ENCODE measurements at regions not wholly inside any gene's neighbourhood (a gene's known extent, or its start where the extent isn't known, plus 50 kb on each side); places are given as distances from the start of the nearest gene placed in this dataset.
"Not testable (repeated sequence)": the region's sequence is repeated elsewhere in the genome, so short reads cannot be mapped to it uniquely, and the experiment has no call there.

DNA sequence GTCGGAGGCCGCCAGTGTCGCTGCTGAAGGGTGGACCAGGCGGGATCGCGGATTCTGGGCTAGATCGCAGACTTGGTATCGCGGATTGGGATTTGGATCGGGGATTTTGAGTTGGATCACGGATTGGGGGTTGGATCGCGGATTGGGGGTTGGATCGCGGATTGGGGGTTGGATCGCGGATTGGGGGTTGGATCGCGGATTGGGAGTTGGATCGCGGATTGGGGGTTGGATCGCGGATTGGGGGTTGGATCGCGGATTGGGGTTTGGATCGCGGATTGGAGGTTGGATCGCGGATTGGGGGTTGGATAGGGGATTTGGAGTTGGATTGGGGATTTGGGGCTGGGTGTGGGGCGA lies 93.1 kb upstream of the THOC3 start:
- DNase-seq, result not testable (repeated sequence)

GRCh38 chr5:176061660-176062059 lies 93.5 kb upstream of the THOC3 start:
- DNase-seq, result not testable (repeated sequence)

- not testable (repeated sequence) for DNase-seq
Measured at GRCh38 chr5:176066262-176066945, 98.3 kb upstream of the THOC3 start.

GRCh38 chr5:176067162-176067561 lies 99.0 kb upstream of the THOC3 start:
- DNase-seq, result not testable (repeated sequence)

- DNase-seq, result not testable (repeated sequence)
Measured at GRCh38 chr5:176067948-176068347, 99.8 kb upstream of the THOC3 start.

DNA sequence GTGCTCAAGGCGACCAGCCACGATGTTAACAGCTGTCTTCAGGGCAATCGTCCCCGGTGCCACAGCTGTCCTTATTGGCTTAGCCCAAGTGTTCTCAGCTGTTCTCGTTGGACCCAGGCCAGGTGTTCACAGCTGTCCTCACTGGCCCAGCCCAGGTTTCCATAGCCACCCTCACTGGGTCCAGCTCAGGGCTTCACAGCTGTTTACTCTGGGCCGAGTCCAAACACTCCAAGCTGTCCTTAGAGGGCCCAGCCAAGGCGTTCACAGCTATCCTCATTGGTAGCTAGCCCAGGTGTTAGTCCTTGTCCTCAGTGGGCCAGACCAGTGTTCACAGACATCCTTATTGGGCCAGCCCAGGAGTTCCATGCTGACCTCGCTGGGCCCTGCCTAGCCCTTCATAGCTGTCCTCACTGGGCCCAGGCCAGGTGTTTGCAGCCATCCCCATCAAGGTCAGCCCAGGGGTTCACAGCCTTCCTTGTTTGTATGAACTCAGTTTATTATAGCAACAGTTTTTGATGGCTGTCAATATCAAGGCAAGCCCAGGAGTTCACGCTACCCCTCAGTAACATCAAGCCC lies 106.0 kb upstream of the THOC3 start:
- DNase-seq, result not testable (repeated sequence)

GRCh38 chr5:176083717-176084116 lies 115.6 kb upstream of the THOC3 start:
- DNase-seq, result not testable (repeated sequence)

DNA sequence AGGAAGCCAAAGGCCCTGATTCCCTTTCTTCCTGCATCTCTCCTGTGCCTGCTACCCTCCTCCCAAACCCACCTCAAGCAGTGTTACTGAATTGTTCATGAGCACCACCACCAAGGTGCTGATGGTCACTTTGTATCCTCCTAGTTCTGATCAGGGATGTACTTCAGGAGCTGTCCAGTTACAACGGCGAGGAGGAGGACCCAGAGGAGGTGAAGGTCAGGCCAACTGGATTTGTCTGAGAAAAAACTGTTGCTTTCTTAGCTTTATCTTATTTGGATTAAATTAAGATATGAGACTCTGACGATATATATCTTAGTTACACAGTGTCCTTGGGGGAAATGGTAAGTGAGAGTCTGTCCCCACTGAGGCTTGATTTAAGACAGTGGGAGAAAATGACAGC lies 135.0 kb upstream of the THOC3 start:
- DNase-seq, result not testable (repeated sequence)

- not testable (repeated sequence) for DNase-seq
Measured at GRCh38 chr5:176112888-176113287, 125.3 kb upstream of the SIMC1 start.

DNA sequence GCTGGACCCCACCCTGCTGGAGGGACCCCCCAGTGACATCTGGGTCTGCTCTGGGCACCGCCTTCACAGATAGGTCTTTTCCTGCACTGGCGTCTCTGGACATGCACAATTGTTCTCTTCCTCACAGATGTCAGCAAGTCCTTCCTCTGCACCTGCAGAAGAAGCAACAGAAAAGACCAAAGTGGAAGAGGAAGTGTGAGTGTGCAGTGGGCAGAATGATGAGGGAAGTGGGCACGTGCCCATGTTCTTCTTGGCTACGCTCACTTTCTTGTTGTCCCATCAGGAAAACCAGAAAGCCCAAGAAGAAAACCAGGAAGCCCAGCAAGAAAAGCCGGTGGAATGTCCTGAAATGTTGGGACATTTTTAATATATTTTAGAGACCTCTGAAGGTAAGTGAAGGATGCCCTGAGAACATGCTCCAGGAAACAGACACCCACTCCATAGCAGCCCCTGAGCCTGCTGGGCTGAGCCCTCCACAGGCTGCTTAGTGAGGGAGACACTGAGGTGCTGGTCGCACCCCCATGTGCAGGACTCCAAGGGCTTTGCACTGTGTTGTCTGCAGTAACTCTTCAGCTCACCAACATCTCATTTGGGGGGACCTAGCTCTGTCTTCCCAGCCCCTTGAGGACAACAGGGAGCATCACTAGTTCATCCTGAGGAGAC lies 124.4 kb upstream of the SIMC1 start:
- DNase-seq, result not testable (repeated sequence)

GRCh38 chr5:176114825-176115224 lies 123.4 kb upstream of the SIMC1 start:
- not testable (repeated sequence) for DNase-seq

DNA sequence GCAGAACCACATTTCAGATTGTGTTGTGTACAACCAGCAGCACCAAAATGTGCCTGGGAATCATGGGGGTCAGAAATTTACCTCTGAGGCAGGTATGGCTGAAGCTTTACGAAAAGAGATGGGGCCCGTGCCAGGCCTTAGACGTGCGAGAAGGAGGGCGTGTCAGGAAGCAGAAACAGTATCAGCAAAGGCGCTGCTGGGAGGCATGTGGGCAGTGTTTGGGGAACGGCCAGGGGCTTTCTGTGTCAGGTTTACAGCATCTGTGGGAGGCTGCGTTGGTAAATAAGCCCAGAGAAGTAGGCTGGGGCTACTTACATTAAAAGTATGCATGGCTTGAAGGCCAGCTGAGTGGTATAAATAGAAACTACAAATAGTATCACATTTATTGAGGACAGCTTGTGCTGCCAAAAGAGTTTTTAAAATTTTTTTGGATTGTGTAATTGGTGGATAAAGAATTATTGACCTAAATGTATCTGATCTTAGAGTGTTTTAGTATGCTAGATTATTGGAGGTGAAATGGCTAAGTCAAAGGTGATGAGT lies 120.5 kb upstream of the SIMC1 start:
- DNase-seq, result not testable (repeated sequence)

DNA sequence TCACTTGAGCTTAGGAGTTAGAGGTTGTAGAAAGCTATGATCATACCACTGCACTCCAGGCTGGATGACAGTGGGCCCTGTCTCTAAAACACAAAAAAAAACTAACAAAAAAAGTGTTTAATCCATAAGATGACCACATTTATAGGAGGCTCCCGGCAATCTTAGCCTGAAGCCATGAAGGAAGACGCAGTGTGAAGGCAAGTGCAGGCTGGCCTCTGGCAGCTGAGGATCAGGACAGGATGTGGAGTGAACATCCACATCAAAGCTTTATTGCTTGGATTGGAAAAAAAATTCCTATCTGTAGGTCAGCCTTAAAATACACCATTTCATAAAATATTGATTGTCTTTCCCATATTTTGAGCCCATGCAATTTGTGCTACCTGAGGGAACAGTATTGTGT lies 115.9 kb upstream of the SIMC1 start:
- not testable (repeated sequence) for DNase-seq

DNA sequence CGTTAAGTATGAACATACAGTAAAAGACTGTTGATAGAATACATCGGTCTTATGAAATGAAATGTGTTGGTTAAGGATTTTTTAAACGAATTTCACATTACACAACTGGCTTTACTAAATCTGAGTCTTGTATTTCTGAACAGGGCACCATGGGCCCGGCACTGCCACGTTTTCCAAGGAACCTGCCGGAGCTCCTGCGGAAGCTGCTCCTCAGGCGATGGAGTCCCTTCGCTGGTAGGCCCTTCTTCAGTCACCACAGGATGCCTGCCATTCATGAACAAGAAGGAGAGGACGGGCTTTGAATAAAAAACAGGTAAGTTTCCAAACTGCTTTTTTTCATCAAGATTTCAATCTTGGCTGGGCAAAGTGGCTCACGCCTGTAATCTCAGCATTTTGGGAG lies 114.1 kb upstream of the SIMC1 start:
- DNase-seq, result not testable (repeated sequence)

DNA sequence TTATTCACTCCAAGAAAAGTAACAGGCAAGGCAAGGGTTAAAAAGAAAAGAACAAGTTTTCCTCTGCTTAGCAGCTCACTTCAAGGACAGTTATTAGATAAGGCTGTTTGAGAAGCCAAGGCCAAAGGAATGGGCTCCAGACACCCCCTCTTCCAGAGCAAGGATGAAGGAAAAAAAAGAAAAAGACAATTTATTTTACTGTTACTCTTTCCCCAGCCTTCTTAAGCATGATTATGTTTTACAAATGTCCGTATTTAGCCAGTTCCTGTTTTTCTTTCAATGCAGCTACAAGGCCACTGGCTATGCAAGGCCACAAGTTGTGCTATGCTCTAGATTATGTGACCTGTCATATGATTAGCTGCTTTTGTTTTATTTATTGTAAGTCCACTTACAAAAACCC lies 106.5 kb upstream of the SIMC1 start:
- no peak for DNase-seq

DNA sequence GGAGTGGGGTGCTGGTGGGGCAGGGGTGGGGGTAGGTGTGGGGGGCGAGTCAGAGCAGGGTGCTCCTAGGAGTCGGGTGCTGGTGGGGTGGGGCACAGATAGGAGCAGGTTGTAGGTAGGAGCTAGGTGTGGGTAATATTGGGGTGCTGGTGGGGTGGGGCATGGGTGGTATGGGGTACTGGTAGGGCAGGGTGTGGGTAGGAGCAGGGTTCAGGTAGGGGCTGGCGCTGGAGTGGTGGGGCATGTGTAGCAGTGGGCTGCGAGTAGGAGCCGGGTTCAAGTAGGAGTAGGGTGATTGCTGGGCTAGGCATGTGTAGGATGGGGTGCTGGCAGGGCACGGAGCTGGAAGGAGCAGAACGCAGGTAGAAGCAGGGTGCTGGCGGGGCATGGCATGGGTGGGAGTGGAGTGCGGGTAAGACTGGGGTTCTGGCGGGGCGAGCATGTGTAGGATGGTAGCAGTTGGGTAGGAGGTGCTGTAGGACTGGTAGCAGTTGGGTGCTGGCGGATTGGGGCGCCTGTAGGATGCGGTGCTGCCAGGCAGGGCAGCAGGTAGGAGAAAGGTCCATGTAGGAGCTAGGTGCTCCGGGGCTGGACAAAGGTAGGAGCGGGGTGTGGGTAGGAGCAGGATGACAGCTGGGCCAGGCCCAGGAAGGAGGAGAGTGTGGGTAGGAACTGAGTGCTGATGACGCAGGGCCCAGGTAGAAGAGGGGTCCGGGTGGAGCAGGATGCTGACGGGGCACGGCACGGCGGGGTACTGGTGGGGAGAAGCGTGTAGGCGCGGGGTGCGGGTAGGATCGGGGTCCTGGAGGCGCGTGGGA lies 105.5 kb upstream of the SIMC1 start:
- DNase-seq, result no peak

DNA sequence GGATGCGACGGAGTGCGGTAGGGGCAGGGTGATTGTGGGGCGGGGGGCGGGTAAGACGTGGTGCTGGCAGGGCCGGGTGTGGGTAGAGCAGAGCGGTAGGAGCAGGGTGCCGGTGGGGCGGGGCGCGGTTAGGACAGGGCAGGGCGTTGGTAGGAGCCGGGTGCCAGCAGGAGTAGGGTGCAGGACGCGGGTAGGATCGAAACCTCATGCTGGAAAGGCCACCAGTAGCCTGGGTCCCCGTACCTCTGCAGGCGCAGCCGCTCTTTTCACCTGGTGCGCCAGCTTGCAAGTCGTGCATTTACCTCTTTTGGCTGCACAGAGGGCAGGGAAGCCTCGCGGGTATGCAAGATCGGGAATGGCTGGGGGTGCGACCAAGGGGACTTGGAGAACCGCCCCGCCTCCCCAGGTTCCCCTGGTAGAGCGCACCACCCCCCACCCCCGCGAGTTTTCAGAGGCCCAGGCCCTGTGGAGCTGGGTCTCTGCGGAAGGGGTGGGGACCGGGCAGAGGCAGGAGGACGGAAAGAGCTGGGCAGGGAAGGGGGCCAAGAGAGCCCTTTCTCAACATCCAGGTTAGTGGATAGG lies 104.8 kb upstream of the SIMC1 start:
- no peak for DNase-seq

- DNase-seq, result no peak
Measured at GRCh38 chr5:176133877-176134276, 104.3 kb upstream of the SIMC1 start.

GRCh38 chr5:176134529-176135223 lies 103.5 kb upstream of the SIMC1 start:
- DNase-seq, result no peak

DNA sequence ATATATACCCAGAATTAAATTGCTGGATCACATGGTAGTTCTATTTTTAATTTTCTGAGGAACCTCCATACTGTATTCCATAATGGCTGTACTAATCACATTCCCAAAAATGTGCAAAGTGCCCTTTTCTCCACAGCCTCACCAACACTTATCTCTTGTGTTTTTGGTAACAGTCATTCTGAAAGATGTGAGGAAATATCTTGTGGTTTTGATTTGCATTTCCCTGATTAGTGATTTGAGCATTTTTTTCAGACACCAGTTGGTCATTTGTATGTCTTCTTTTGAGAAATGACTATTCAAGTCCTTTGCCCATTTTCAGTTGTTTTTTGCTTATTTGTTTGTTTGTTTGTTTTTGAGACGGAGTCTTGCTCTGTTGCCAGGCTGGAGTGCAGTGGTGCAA lies 98.1 kb upstream of the SIMC1 start:
- not testable (repeated sequence) for DNase-seq

DNA sequence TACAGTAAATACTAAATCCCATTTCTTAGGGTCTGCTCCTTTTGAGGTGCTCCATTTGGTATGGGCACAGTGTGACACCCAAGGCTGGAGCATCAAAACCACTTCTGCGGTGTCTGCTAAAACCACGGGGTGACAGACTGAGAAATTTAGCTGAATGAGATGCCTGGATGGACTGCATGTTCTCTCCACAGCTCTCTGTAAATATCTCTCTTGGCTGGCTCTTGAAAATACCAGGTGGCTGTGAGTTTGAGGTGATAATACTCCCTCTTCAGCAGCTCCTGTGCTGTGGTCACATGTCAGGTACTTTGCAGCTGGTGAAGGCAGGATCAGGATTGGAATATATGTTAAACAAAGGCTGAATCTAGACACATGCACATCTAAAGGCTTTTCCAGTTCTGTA lies 93.7 kb upstream of the SIMC1 start:
- no peak for DNase-seq

DNA sequence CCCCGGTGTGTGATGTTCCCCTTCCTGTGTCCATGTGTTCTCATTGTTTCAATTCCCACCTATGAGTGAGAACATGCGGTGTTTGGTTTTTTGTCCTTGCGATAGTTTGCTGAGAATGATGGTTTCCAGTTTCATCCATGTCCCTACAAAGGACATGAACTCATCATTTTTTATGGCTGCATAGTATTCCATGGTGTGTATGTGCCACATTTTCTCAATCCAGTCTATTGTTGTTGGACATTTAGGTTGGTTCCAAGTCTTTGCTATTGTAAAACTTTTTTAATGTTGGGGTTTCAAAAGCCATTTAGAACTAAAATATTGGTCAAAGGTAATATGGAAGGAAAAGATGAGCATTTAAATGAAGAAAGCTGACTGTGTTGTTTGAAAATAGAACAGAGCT lies 88.3 kb upstream of the SIMC1 start:
- DNase-seq, result not testable (repeated sequence)
